ENCODE measurements at regions not wholly inside any gene's neighbourhood (a gene's known extent, or its start where the extent isn't known, plus 50 kb on each side); places are given as distances from the start of the nearest gene placed in this dataset.

- no peak overlapping the region for H2BK120ac ChIP-seq (replicated peaks; ENCODE audit: low read depth, low read length)
- H3K9ac ChIP-seq (replicated peaks in 1 of 4; ENCODE audit: extremely low read depth in 1 of 4, low read depth in 3 of 4, low read length in 3 of 4): no peak overlapping the region
- ChIA-PET POLR2A (ENCODE audit: partially characterized antibody) (no interaction called here), CTCF (ENCODE audit: partially characterized antibody) (interaction anchor here (1.5 kb wide), 1 partner anchor 14 kb away, joined by 4 read pairs; no protein-coding TSS in a partner anchor)
- no peak overlapping the region for H3K4me2 ChIP-seq (ENCODE audit: insufficient read depth in 1 of 2, low read depth in 2 of 2, low read length in 2 of 2)
- no peak overlapping the region for H4K8ac ChIP-seq (ENCODE audit: extremely low read depth, insufficient read depth, low read length)
- no peak overlapping the region for H2AFZ ChIP-seq (ENCODE audit: low read length)
- no peaks in the 10 kb centered on the region for H3K79me2 ChIP-seq (ENCODE audit: control insufficient read depth in 1 of 2, insufficient read depth in 2 of 2, low read length in 2 of 2)
- no peak overlapping the region for H3K56ac ChIP-seq (replicated peaks; ENCODE audit: insufficient read length, low read depth, low read length)
- H3K18ac ChIP-seq (ENCODE audit: extremely low read depth, low read length): no peak overlapping the region
- no peak overlapping the region for H2BK20ac ChIP-seq (ENCODE audit: low read length)
- no peak for DNase-seq (ENCODE audit: low read depth in 1 of 2, low spot score in 2 of 2)
- no peak overlapping the region for H2AK5ac ChIP-seq (ENCODE audit: low read depth, low read length)
- no peak overlapping the region for H3K4ac ChIP-seq (replicated peaks; ENCODE audit: insufficient read length, low read depth, low read length)
- no peak overlapping the region for H4K5ac ChIP-seq (ENCODE audit: insufficient read length, low read depth, low read length)
- no peaks in the 10 kb centered on the region for H3K79me1 ChIP-seq (ENCODE audit: low read depth, low read length)
- no peak overlapping the region for H3K14ac ChIP-seq (ENCODE audit: insufficient read length)
- no peak for FAIRE-seq
- no peaks in the 10 kb centered on the region for H3K27me3 ChIP-seq (replicated peaks in 1 of 4; ENCODE audit: control insufficient read depth in 3 of 4, extremely low read depth in 1 of 4, insufficient read depth in 3 of 4, low read length in 3 of 4)
- H2BK12ac ChIP-seq (ENCODE audit: low read depth, low read length): no peak overlapping the region
- H4K91ac ChIP-seq (replicated peaks; ENCODE audit: insufficient read length, low read length): no peak overlapping the region
- H3K4me3 ChIP-seq (ENCODE audit: extremely low read depth in 1 of 4, insufficient read depth in 2 of 4, low read depth in 3 of 4, low read length in 4 of 4): no peak overlapping the region
- H3K23me2 ChIP-seq (ENCODE audit: low read depth, low read length): no peaks in the 10 kb centered on the region
- H3K23ac ChIP-seq (ENCODE audit: insufficient read length): no peak overlapping the region
- no peak overlapping the region for H3K27ac ChIP-seq (ENCODE audit: low read depth, low read length)
- H2BK5ac ChIP-seq (ENCODE audit: low read depth, low read length): no peak overlapping the region
- H3K4me1 ChIP-seq (replicated peaks in 1 of 4; ENCODE audit: control insufficient read depth in 3 of 4, insufficient read depth in 4 of 4, low read length in 3 of 4): no peaks in the 10 kb centered on the region
- TF ChIP-seq NANOG (IDR thresholded peaks at IDR 0.05; ENCODE audit: insufficient read depth, low read depth, low read length, poor library complexity, severe bottlenecking): no peak
- no peak for TF ChIP-seq HDAC6 (IDR thresholded peaks at IDR 0.05; ENCODE audit: low read depth, low read length)
- no peak for TF ChIP-seq SIRT6 (IDR thresholded peaks at IDR 0.05; ENCODE audit: low read length)
- TF ChIP-seq RFX5 (IDR thresholded peaks at IDR 0.05; ENCODE audit: borderline replicate concordance, low read depth, low read length): no peak
- no peak for TF ChIP-seq RXRA (IDR thresholded peaks at IDR 0.05; ENCODE audit: insufficient read depth, low read depth, low read length)
- TF ChIP-seq ATF2 (IDR thresholded peaks at IDR 0.05; ENCODE audit: low read length): no peak
- no peak for TF ChIP-seq TAF1 (IDR thresholded peaks at IDR 0.05; ENCODE audit: low read depth, low read length)
- TF ChIP-seq ZNF274 (IDR thresholded peaks at IDR 0.05; ENCODE audit: borderline replicate concordance, extremely low read depth, low read length): no peak
- H2BK15ac ChIP-seq (ENCODE audit: low read length): no peak overlapping the region
- no peaks in the 10 kb centered on the region for H4K20me1 ChIP-seq (replicated peaks in 1 of 2; ENCODE audit: control insufficient read depth in 1 of 2, insufficient read depth in 2 of 2, low read length in 2 of 2)
- peaks cover 2% of the 10 kb centered on the region in 2 experiments; a peak in 2 of 4 replicates for H3K9me3 ChIP-seq (ENCODE audit: insufficient read depth in 2 of 2, low read depth in 1 of 2, low read length in 1 of 2)
- 98% methylated on average over 3 of the region's 3 CpGs; no CpG with 5 or more reads in 1 of the 2 experiments for WGBS, 2 experiments (ENCODE audit: extremely low coverage in 1 of 2, insufficient coverage in 1 of 2, insufficient read length in 1 of 2, insufficient replicate concordance in 2 of 2, low coverage in 1 of 2, low lambda C conversion rate in 2 of 2, missing lambda C conversion rate in 1 of 2)
- no peaks in the 10 kb centered on the region; a peak in 1 of 8 replicates for H3K36me3 ChIP-seq (ENCODE audit: control insufficient read depth in 2 of 4, insufficient read depth in 4 of 4, low read length in 3 of 4)
These were observed 1249.4 kb upstream of the SLC10A2 start for GRCh38 chr13:104315606-104316005.
